ENCODE measurements at regions not wholly inside any gene's neighbourhood (a gene's known extent, or its start where the extent isn't known, plus 50 kb on each side); places are given as distances from the start of the nearest gene placed in this dataset.

GRCh38 chr18:78867131-78867530 is 112.5 kb upstream of the SALL3 start:
- no peaks in the 10 kb centered on the region for H4K20me1 ChIP-seq (ENCODE audit: insufficient read depth, low read length)
- no peaks in the 10 kb centered on the region for H3K36me3 ChIP-seq (replicated peaks in 1 of 2; ENCODE audit: control insufficient read depth in 1 of 2, insufficient read depth in 2 of 2, low read length in 2 of 2)
- no peaks in the 10 kb centered on the region for H3K4me1 ChIP-seq (ENCODE audit: insufficient read depth, low read length)
- no peak overlapping the region for H3K27ac ChIP-seq (ENCODE audit: extremely low read length, insufficient read depth, low read length)
- H2AFZ ChIP-seq (ENCODE audit: low read length), result no peak overlapping the region
- H3K9ac ChIP-seq (ENCODE audit: insufficient read depth, low read depth, low read length), result no peak overlapping the region
- H3K79me2 ChIP-seq (ENCODE audit: insufficient read depth, low read length), result no peaks in the 10 kb centered on the region
- in situ Hi-C loops (cut with HindIII; ENCODE audit: extremely low pct_ligation_motif_present, low pct_unique_long_range_greater_than_20kb) (loop anchor here (10.0 kb wide), 1 partner anchor 192 kb away; no protein-coding TSS in a partner anchor), intact Hi-C loops (cut with micrococcal nuclease; ENCODE audit: unreplicated experiment) (no loop called here)
- BruUV-seq (replicated peaks), result no TSS peak
- no peak for TF ChIP-seq HHEX (CRISPR knock-in tag; IDR thresholded peaks at IDR 0.05)
- H3K27me3 ChIP-seq (ENCODE audit: control insufficient read depth in 1 of 2, insufficient read depth in 2 of 2, low read length in 2 of 2), result peaks cover 3 to 47% of the 10 kb centered on the region in 2 experiments; a peak in 2 of 5 replicates
- no peaks in the 10 kb centered on the region for H3K9me3 ChIP-seq (ENCODE audit: low read length)
- H3K4me2 ChIP-seq (ENCODE audit: low read depth, low read length), result no peak overlapping the region
- 40% methylated on average over 9 of the region's 19 CpGs for WGBS (ENCODE audit: low lambda C conversion rate)
- H3K4me3 ChIP-seq (replicated peaks in 1 of 3; ENCODE audit: insufficient read depth in 1 of 3, low read depth in 2 of 3, low read length in 3 of 3), result no peak overlapping the region
- no peak for DNase-seq (ENCODE audit: low spot score)
- no peak for FAIRE-seq
- ATAC-seq, result peak; percentile 35
- ChIA-PET POLR2A (no interaction called here), CTCF (ENCODE audit: low intra/inter-chr PET ratio, low total read pairs) (no interaction called here)

GRCh38 chr18:78868330-78869316 is 111.0 kb upstream of the SALL3 start:
- DNase-seq (ENCODE audit: low spot score) (no peak), FAIRE-seq (no peak), ATAC-seq (no peak)
- BruUV-seq (replicated peaks), result no TSS peak
- H3K36me3 ChIP-seq (replicated peaks in 1 of 2; ENCODE audit: control insufficient read depth in 1 of 2, insufficient read depth in 2 of 2, low read length in 2 of 2), result no peaks in the 10 kb centered on the region
- H3K4me1 ChIP-seq (ENCODE audit: insufficient read depth, low read length), result no peaks in the 10 kb centered on the region
- no peak overlapping the region for H3K4me2 ChIP-seq (ENCODE audit: low read depth, low read length)
- TF ChIP-seq MBNL3 (CRISPR knock-in tag; conservative IDR thresholded peaks at IDR 0.05), result no peak
- TF ChIP-seq TIGD3 (CRISPR knock-in tag; IDR thresholded peaks at IDR 0.05; ENCODE audit: borderline replicate concordance), result no peak
- no peak for TF ChIP-seq ZNF713 (CRISPR knock-in tag; IDR thresholded peaks at IDR 0.05)
- TF ChIP-seq ZBTB14 (CRISPR knock-in tag; IDR thresholded peaks at IDR 0.05), result no peak
- TF ChIP-seq PAXIP1 (CRISPR knock-in tag; conservative IDR thresholded peaks at IDR 0.05), result no peak
- TF ChIP-seq NFIC (IDR thresholded peaks at IDR 0.05; ENCODE audit: low read length), result no peak
- peaks cover 3 to 37% of the 10 kb centered on the region in 2 experiments; a peak in 2 of 5 replicates for H3K27me3 ChIP-seq (ENCODE audit: control insufficient read depth in 1 of 2, insufficient read depth in 2 of 2, low read length in 2 of 2)
- ChIA-PET CTCF (ENCODE audit: low intra/inter-chr PET ratio, low total read pairs) (no interaction called here), POLR2A (no interaction called here)
- no peak overlapping the region for H3K4me3 ChIP-seq (replicated peaks in 1 of 3; ENCODE audit: insufficient read depth in 1 of 3, low read depth in 2 of 3, low read length in 3 of 3)
- no peaks in the 10 kb centered on the region for H3K79me2 ChIP-seq (ENCODE audit: insufficient read depth, low read length)
- H3K9ac ChIP-seq (ENCODE audit: insufficient read depth, low read depth, low read length), result no peak overlapping the region
- WGBS (ENCODE audit: low lambda C conversion rate), result 37% methylated on average over 17 of the region's 17 CpGs
- in situ Hi-C loops (cut with HindIII; ENCODE audit: extremely low pct_ligation_motif_present, low pct_unique_long_range_greater_than_20kb) (loop anchor here (10.0 kb wide), 1 partner anchor 194 kb away; no protein-coding TSS in a partner anchor), intact Hi-C loops (cut with micrococcal nuclease; ENCODE audit: unreplicated experiment) (no loop called here)
- no peak overlapping the region for H2AFZ ChIP-seq (ENCODE audit: low read length)
- H3K27ac ChIP-seq (ENCODE audit: extremely low read length, insufficient read depth, low read length), result no peak overlapping the region
- H4K20me1 ChIP-seq (ENCODE audit: insufficient read depth, low read length), result no peaks in the 10 kb centered on the region
- H3K9me3 ChIP-seq (ENCODE audit: low read length), result no peaks in the 10 kb centered on the region

Measured in HepG2 (cell line).